ENCODE measurements at regions not wholly inside any gene's neighbourhood (a gene's known extent, or its start where the extent isn't known, plus 50 kb on each side); places are given as distances from the start of the nearest gene placed in this dataset.
"Not testable (repeated sequence)": the region's sequence is repeated elsewhere in the genome, so short reads cannot be mapped to it uniquely, and the experiment has no call there.

DNA sequence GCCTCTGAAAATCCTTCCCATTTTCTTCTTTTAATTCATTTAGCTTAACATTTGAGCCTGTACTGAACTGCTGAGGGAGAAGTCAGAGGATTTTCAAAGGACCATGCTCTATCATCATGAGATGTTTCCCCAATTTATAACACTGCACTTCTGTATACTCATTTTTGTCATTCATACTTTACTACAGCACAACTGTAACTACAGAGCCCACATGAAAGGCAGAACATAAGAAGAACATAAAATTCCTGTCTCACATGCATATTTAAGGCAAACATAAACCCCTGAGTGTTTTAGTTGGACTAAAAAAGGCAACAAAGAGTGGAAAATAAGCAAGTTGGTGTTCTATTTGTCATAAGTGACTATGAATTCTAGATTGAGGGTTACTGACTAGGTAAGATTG, 237.7 kb upstream of the ARPP21 start:
- no peak for DNase-seq (ENCODE audit: low spot score)

DNA sequence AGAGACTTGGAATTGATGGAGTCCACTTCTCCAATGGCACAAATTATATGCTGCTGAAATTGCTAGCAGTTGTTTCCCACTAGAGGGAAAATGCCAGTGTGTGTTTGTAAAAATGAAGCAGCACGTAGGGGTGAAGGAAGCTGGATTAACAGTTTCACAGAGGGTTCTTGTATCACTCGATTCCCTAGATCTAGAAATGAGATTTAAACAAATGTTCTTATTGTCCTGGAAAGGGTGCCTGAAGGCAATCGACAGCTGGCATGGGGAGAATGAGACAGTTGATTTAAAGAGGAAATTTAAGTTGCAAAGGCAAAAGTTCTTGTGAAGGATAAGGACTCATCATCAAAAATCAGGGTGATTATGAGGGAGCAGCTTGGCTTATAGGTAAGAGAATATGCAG, 234.8 kb upstream of the ARPP21 start:
- DNase-seq (ENCODE audit: low spot score), result no peak

DNA sequence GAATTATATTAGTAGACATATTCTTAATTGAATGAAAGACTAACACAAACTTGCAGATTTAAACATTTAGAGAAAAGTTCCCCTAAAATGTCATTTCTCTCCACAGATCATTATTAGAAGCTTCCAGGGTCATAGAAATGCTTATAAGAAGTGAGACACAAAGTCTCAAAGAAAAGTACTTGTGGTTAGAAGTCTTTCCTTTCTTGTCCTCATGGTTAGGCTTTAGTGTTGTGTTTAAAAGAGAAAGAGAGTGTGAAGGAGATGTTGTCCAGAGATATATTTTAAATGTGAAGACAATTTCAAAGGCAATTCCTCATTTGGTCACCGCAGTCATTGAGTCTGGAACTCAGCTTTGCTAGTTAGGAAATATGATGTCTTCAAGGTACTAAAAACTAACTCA, 230.4 kb upstream of the ARPP21 start:
- no peak for DNase-seq (ENCODE audit: low spot score)

DNA sequence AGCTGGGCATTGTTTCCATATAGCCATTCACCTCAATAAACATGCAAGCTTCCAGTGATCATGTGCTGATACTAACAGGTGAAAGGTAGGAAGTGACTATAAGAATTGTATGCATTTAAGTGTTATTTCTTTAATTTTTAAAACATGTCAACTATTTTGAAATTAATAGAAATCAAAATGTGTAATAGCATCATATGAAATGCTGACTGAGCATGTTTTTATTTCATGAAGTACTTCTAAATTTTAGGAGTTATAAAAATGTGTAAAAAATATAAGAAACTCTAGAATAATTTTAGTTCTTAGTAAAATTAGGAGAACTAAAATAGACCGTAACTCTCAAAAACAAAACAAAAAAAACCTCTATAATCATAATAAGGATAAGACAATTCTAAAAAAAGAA, 229.3 kb upstream of the ARPP21 start:
- DNase-seq (ENCODE audit: low spot score), result no peak

DNA sequence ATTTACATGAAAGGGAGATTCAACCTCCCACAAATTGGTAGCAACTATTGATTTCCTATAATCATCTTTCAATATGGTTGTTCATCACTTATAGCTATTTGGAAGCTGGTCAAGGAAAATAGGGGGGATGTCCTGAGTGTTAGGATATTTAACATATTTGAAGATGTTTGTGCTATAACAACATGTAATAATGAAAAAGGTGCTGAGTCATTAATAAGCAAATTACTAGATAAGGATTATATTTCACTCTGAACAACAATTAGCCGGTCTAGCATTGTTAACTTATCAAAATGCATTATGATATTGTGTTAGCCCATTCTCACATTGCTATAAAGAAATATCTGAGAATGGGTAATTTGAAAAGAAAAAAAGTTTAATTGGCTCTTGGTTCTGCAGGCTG, 225.8 kb upstream of the ARPP21 start:
- no peak for DNase-seq (ENCODE audit: low spot score)

GRCh38 chr3:35417080-35417479, 222.2 kb upstream of the ARPP21 start:
- DNase-seq (ENCODE audit: low spot score), result no peak

GRCh38 chr3:35422101-35422500, 217.2 kb upstream of the ARPP21 start:
- DNase-seq (ENCODE audit: low spot score), result no peak

GRCh38 chr3:35422836-35423601, 216.3 kb upstream of the ARPP21 start:
- no peak for DNase-seq (ENCODE audit: low spot score)

DNA sequence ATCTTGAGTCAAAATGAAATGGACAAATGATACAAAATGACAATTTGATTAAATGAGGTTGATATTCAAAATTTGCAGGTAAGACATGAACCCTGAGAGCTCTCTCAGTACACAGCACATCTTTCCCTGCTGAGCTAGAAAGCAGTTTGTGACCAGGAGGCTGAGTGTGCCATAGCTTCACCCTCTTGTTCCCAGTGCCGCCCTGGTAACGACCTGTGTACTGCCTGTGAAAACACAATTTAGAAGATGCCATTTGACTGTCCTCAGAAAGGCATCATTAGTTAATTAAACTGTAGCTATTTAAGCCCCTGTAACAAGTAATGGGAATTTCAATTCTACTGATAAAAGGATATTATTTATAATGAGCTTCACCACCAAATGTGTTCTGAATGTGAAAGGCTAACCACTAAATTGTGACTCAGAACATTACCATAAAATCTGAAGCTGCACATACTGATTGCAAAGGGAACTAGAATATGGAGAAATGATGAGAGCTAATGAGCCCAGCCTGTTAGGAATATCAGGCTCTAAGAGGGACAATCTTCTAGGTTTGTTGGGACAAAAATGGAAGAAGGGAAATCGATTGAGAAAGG, 212.9 kb upstream of the ARPP21 start:
- no peak for DNase-seq (ENCODE audit: low spot score)

DNA sequence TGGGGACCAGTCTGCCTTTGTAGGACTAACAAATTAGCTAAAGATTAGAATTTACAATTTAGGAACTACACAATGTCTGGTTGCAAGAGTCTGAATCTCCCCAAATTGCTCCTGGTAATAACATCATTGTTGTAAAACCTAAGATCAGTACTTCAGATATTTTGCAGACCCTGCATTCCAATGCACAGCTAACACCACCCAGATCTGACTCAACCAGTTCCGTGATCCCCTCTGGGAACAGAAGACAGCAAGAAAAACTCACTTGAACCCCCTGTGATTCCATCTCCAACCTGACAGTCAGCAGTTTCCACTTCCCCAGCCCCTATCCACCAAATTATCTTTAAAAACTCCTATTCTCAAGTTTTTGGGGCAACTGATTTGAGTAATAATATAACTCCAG, 201.9 kb upstream of the ARPP21 start:
- no peak for DNase-seq (ENCODE audit: low spot score)

GRCh38 chr3:35438101-35438500, 201.2 kb upstream of the ARPP21 start:
- no peak for DNase-seq (ENCODE audit: low spot score)

DNA sequence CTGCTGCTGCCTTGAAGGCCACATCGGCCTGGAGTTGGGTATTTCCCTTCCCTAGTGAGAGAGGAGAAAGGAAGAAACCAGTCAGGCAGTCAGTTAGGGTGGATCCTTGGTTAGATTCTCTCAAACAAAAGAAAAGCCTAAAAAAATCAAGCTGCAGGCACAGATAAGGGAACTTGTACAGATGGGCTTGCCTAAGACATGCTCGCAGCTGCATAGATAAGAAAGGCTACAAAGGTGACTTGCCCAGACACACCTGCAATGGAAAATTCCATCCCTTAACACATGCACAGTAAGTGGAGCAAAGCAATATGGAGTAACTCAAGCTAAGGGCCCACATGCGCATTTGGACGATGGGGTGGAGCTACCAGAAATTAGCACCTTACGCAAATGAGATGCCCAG, 199.7 kb upstream of the ARPP21 start:
- DNase-seq (ENCODE audit: low spot score), result peak; percentile 2

DNA sequence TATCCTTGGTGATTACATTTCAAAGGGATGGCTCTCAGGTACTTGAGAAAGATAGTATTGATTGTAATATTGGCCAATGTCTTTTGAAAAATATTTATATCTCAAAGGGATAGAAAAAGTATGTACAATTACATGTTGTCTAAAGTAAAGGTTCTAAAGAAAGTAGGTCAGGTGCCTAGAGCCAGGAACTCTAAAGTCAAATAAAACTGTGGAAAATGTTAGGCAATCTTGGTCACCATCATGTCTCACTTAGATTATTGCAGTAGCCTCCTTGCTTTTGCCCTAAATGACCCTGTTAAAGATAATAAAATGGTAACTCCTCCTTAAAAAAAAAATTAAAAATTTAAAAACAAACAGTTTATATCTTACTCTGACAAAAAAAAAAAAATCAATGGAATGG, 198.5 kb upstream of the ARPP21 start:
- DNase-seq (ENCODE audit: low spot score), result no peak

- DNase-seq (ENCODE audit: low spot score), result no peak
These were observed 192.4 kb upstream of the ARPP21 start for GRCh38 chr3:35446896-35447295.

DNA sequence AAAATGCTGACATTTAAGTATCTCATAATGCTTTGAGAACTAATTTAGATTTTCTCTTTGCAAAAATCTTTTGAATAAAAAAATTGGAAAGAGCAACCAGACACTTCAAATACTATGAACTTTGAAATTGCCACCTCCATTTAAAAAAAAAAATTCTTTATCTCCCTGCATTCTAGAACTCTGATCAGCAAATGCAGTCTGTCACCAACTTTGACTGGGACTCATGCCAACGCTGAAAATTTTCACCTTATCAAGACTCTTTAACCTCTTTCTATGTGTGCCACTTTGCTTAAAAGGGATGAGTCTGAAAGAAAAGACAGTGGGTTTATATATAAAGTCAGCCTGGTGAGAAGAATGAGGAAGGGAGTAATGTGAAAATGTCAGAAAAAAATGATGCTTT, 191.2 kb upstream of the ARPP21 start:
- no peak for DNase-seq (ENCODE audit: low spot score)

GRCh38 chr3:35448681-35449080, 190.6 kb upstream of the ARPP21 start:
- no peak for DNase-seq (ENCODE audit: low spot score)

DNA sequence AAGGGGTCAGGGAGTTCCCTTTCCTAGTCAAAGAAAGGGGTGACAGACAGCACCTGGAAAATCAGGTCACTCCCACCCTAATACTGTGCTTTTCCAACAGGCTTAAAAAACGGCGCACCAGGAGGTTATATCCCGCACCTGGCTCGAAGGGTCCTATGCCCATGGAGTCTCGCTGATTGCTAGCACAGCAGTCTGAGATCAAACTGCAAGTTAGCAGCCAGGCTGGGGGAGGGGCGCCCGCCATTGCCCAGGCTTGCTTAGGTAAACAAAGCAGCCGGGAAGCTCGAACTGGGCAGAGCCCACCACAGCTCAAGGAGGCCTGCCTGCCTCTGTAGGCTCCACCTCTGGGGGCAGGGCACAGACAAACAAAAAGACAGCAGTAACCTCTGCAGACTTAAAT, 184.5 kb upstream of the ARPP21 start:
- not testable (repeated sequence) for DNase-seq (ENCODE audit: low spot score)

GRCh38 chr3:35473956-35474355, 165.4 kb upstream of the ARPP21 start:
- no peak for DNase-seq (ENCODE audit: low spot score)

GRCh38 chr3:35482566-35482965, 156.8 kb upstream of the ARPP21 start:
- DNase-seq (ENCODE audit: low spot score), result not testable (repeated sequence)

DNA sequence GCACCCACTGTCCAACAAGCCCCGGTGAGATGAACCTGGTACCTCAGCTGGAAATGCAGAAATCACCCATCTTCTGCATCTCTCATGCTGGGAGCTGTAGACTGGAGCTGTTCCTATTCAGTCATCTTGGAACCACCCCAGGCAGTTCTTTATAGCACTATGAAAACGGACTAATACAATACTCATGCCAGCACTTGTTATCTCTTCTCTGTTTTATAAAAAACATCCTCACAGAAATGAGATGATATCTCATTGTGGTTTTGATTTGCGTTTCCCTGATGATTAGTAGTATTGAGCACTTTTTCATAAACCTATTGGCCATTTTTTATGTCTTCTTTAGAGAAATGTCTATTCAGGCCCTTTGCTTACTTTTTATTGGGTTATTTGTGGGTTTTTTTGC, 156.2 kb upstream of the ARPP21 start:
- no peak for DNase-seq (ENCODE audit: low spot score)

DNA sequence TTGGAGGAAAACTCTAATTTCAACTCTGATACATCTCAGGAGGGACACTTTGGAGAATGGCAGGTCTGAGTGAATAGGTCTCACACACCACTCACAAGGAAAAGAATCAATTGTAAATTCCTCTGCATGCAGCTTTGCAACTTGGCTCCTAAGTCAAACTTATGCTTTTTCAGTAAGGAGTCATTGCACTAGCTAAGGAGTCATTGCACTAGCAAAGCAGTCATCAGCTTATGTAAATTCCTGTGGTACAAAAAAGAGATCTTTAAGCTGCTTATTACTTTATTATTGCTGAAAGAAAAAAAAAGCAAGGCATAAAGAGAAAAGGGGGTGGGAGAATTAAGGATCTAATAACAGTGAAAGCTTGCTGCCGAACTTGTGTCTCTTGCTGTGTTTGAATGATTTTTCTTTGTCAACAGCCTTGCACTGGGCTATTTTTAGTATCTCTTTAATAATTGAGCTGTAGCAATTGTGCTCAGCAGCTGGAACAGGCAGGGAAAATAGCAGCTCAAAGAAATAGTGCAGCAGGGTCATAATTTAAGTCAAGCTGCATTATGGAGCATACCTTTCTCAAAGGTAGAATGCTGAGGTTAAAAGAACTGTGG, 154.3 kb upstream of the ARPP21 start:
- peak; percentile 23 for DNase-seq (ENCODE audit: low spot score)

DNA sequence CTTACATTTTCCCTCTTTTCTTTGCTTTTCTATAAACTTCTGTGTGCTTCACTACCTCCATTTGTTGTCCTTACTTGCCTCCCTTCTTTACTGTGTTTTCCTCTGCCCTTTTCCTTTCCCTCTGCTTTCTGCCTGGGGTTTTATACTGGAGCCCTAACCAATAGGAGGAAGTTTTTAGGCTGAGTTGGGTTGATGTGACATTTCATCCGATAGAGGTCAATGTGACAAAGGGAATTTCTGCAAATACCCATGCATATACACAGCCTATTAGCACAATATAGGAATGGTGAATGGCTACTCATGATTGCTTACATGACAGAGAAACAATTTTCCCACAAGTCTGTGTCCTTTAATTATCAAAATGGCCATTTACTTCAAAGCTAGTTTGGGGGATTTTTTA, 153.0 kb upstream of the ARPP21 start:
- no peak for DNase-seq (ENCODE audit: low spot score)

DNA sequence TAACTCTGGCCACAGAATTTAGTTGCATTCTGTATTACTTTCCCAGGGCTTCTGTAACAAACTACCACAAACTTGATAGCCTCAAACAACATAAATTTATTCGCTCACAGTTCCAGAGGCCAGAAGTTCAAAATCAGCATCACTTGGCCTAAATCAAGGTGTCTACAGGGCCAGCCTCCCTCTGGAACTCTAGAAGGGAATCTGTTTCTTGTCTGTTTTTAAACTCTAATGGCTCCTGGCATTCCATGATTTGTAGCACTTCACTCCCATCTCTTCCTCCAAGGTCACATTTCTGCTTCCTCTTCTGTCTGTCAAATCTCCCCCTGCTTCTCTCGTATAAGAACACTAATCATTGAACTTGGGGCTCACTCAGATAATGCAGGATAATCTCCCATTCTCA, 151.9 kb upstream of the ARPP21 start:
- DNase-seq (ENCODE audit: low spot score), result no peak

DNA sequence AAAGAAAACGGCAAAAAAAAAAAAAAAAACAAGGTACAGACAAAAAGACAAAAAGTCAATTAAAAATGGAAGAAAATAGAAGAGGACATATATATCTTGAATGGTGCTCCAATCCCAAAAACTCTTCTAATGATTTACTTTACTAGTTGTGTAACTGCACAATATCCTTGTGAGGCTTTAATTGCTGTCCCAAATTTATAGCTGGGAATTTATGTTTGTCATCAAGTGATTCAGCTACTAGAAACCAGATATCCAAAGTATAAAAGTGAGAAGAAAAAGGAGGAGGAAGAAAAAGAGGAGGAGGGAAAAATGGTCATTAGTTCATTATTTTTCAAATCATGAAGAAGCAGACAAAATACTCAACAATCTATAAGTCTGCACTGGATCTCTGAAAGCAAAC, 150.8 kb upstream of the ARPP21 start:
- no peak for DNase-seq (ENCODE audit: low spot score)

Data from NAMALWA (cell line).